Liver (tissue), 8 donors: ENCODE measurements at regions not wholly inside any gene's neighbourhood (a gene's known extent, or its start where the extent isn't known, plus 50 kb on each side); places are given as distances from the start of the nearest gene placed in this dataset.

Experiments used
- DNase-seq: peaks from one replicate; pipeline ENCODE4 v3.0.0-alpha.2; 2017; ENCODE audit warnings: low spot score
- H3K27ac ChIP-seq, 2 donors: one replicate each; pipeline ENCODE4 v1.7.0; 2013; ENCODE audit warnings: inconsistent platforms in 2 of 2, low read length in 2 of 2, control low read depth in 1 of 2, low read depth in 1 of 2, mild to moderate bottlenecking in 1 of 2
- H3K27me3 ChIP-seq, 4 donors: one replicate each; pipeline versions ENCODE4 v1.6.1 to v1.7.0; 2013; ENCODE audit warnings: low read length in 3 of 4, inconsistent platforms in 1 of 4, mild to moderate bottlenecking in 1 of 4, moderate library complexity in 1 of 4; ENCODE audit not compliant: control insufficient read depth in 4 of 4, insufficient read depth in 4 of 4
- H3K36me3 ChIP-seq, 4 donors: one replicate each; pipeline versions ENCODE4 v1.6.1 to v1.7.0; 2013; ENCODE audit warnings: low read length in 3 of 4, mild to moderate bottlenecking in 3 of 4, low read depth in 1 of 4, moderate library complexity in 1 of 4; ENCODE audit not compliant: control insufficient read depth in 4 of 4, insufficient read depth in 3 of 4
- H3K4me1 ChIP-seq, 4 donors: one replicate each; pipeline versions ENCODE4 v1.6.1 to v1.7.0; 2013; ENCODE audit warnings: low read length in 3 of 4, mild to moderate bottlenecking in 3 of 4, moderate library complexity in 1 of 4; ENCODE audit not compliant: control insufficient read depth in 4 of 4, insufficient read depth in 4 of 4
- H3K4me3 ChIP-seq, 3 donors: one replicate each; pipeline versions ENCODE4 v1.6.1 to v1.7.0; 2013; ENCODE audit warnings: low read length in 3 of 3, control low read depth in 1 of 3, low read depth in 1 of 3, mild to moderate bottlenecking in 1 of 3
- H3K9ac ChIP-seq, 2 donors: one replicate each; pipeline ENCODE4 v1.7.0; 2013; ENCODE audit warnings: low read length in 2 of 2, mild to moderate bottlenecking in 2 of 2, moderate library complexity in 2 of 2, control low read depth in 1 of 2, low read depth in 1 of 2
- H3K9me3 ChIP-seq, 4 donors: one replicate each; pipeline versions ENCODE4 v1.6.1 to v1.7.0; 2013; ENCODE audit warnings: low read length in 3 of 4; ENCODE audit not compliant: control insufficient read depth in 4 of 4
- EGR1 ChIP-seq, 2 donors: IDR thresholded peaks; 2 replicates each; pipeline ENCODE4 v1.6.1; 2016 to 2018; ENCODE audit warnings: antibody characterized with exemption in 2 of 2, low read depth in 2 of 2
- FOXA1 ChIP-seq: IDR thresholded peaks from 2 replicates; pipeline ENCODE4 v1.6.1; 2016; ENCODE audit warnings: antibody characterized with exemption
- FOXA2 ChIP-seq: IDR thresholded peaks from 2 replicates; pipeline ENCODE4 v1.6.1; 2016; ENCODE audit warnings: antibody characterized with exemption
- GABPA ChIP-seq, 2 donors: IDR thresholded peaks in 1 of 2; conservative IDR thresholded peaks in 1 of 2; 2 replicates each; pipeline ENCODE4 v1.6.1; 2016; ENCODE audit warnings: antibody characterized with exemption in 2 of 2, mild to moderate bottlenecking in 1 of 2, moderate library complexity in 1 of 2
- HNF4A ChIP-seq, 2 donors: conservative IDR thresholded peaks; 2 replicates each; pipeline ENCODE4 v1.6.1; 2016; ENCODE audit warnings: antibody characterized with exemption in 2 of 2, mild to moderate bottlenecking in 2 of 2
- HNF4G ChIP-seq: IDR thresholded peaks from 2 replicates; pipeline ENCODE4 v1.6.1; 2016; ENCODE audit warnings: antibody characterized with exemption
- JUND ChIP-seq, 2 donors: IDR thresholded peaks; 2 replicates each; pipeline ENCODE4 v1.6.1; 2016; ENCODE audit warnings: antibody characterized with exemption in 2 of 2
- NR2F2 ChIP-seq: IDR thresholded peaks from 2 replicates; pipeline ENCODE4 v1.6.1; 2016; ENCODE audit warnings: antibody characterized with exemption
- RAD21 ChIP-seq, 2 donors: IDR thresholded peaks; 2 replicates each; pipeline ENCODE4 v1.6.1; 2016; ENCODE audit warnings: antibody characterized with exemption in 2 of 2, mild to moderate bottlenecking in 2 of 2
- RXRA ChIP-seq, 2 donors: IDR thresholded peaks; 2 replicates each; pipeline ENCODE4 v1.6.1; 2017 to 2018; ENCODE audit warnings: antibody characterized with exemption in 2 of 2, mild to moderate bottlenecking in 1 of 2
- SP1 ChIP-seq: IDR thresholded peaks from 2 replicates; pipeline ENCODE4 v1.6.1; 2018; ENCODE audit warnings: antibody characterized with exemption, mild to moderate bottlenecking
- TAF1 ChIP-seq: conservative IDR thresholded peaks from 2 replicates; pipeline ENCODE4 v1.6.1; 2016; ENCODE audit warnings: antibody characterized with exemption, mild to moderate bottlenecking
- YY1 ChIP-seq: IDR thresholded peaks from 2 replicates; pipeline ENCODE4 v1.6.1; 2016; ENCODE audit warnings: antibody characterized with exemption, mild to moderate bottlenecking
- WGBS: extraction: QIAGEN DNeasy Blood & Tissue Kit; methylation state at CpG from one replicate; pipeline ENCODE4 v1.1.7; 2013; 5-methylcytosine and 5-hydroxymethylcytosine counted together
- TF ChIP-seq, protein P1 (sequence below): fragments of 150-350 bp; IDR thresholded peaks from 2 replicates; pipeline ENCODE4 v1.5.1; 2017; ENCODE audit warnings: improper control_type of control experiment, low read depth, low read length; ENCODE audit not compliant: missing input control
- TF ChIP-seq, protein P2 (sequence below): IDR thresholded peaks from 2 replicates; pipeline ENCODE4 v1.6.1; 2016; ENCODE audit warnings: antibody characterized with exemption
- TF ChIP-seq, protein P3 (sequence below): IDR thresholded peaks from 2 replicates; pipeline ENCODE4 v1.6.1; 2016; ENCODE audit warnings: antibody characterized with exemption
- TF ChIP-seq, protein P4 (sequence below): IDR thresholded peaks from 2 replicates; pipeline ENCODE4 v1.6.1; 2016; ENCODE audit warnings: antibody characterized with exemption, mild to moderate bottlenecking
- TF ChIP-seq, protein P5 (sequence below): IDR thresholded peaks from 2 replicates; pipeline ENCODE4 v1.6.1; 2016; ENCODE audit warnings: antibody characterized with exemption
- donor health status: healthy.
- donor health status: healthy.
- donor health status: healthy.
- donor health status: healthy.
- donor health status: healthy.

GRCh38 chr4:20570981-20571715, 129.1 kb upstream of the PACRGL start (continued):
- TF ChIP-seq, protein P1, sequence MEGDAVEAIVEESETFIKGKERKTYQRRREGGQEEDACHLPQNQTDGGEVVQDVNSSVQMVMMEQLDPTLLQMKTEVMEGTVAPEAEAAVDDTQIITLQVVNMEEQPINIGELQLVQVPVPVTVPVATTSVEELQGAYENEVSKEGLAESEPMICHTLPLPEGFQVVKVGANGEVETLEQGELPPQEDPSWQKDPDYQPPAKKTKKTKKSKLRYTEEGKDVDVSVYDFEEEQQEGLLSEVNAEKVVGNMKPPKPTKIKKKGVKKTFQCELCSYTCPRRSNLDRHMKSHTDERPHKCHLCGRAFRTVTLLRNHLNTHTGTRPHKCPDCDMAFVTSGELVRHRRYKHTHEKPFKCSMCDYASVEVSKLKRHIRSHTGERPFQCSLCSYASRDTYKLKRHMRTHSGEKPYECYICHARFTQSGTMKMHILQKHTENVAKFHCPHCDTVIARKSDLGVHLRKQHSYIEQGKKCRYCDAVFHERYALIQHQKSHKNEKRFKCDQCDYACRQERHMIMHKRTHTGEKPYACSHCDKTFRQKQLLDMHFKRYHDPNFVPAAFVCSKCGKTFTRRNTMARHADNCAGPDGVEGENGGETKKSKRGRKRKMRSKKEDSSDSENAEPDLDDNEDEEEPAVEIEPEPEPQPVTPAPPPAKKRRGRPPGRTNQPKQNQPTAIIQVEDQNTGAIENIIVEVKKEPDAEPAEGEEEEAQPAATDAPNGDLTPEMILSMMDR = no peak
- TF ChIP-seq YY1 (no peak), EGR1 (IDR thresholded peaks at IDR 0.05; ENCODE audit: low read depth in 2 of 2) (no peak), JUND (IDR thresholded peaks at IDR 0.05) (no peak), GABPA (IDR thresholded peaks at IDR 0.05 in 1 of 2, conservative IDR thresholded peaks at IDR 0.05 in 1 of 2) (no peak), RAD21 (IDR thresholded peaks at IDR 0.05) (no peak), HNF4G (no peak), FOXA1 (no peak), FOXA2 (no peak), TAF1 (no peak)
- TF ChIP-seq, protein P2, sequence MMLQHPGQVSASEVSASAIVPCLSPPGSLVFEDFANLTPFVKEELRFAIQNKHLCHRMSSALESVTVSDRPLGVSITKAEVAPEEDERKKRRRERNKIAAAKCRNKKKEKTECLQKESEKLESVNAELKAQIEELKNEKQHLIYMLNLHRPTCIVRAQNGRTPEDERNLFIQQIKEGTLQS = no peak
- TF ChIP-seq, protein P3, sequence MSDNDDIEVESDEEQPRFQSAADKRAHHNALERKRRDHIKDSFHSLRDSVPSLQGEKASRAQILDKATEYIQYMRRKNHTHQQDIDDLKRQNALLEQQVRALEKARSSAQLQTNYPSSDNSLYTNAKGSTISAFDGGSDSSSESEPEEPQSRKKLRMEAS = no peak

- H3K27ac ChIP-seq = no peak overlapping the region
- TF ChIP-seq, protein P1 = no peak
- no peak for TF ChIP-seq JUND (IDR thresholded peaks at IDR 0.05)
- TF ChIP-seq YY1 = no peak
- TF ChIP-seq NR2F2 = no peak
- TF ChIP-seq FOXA2 = no peak
- TF ChIP-seq GABPA (IDR thresholded peaks at IDR 0.05 in 1 of 2, conservative IDR thresholded peaks at IDR 0.05 in 1 of 2) = no peak
- no peak for TF ChIP-seq EGR1 (IDR thresholded peaks at IDR 0.05; ENCODE audit: low read depth in 2 of 2)
- no peak for TF ChIP-seq HNF4A (conservative IDR thresholded peaks at IDR 0.05)
- TF ChIP-seq FOXA1 = no peak
- TF ChIP-seq, protein P4, sequence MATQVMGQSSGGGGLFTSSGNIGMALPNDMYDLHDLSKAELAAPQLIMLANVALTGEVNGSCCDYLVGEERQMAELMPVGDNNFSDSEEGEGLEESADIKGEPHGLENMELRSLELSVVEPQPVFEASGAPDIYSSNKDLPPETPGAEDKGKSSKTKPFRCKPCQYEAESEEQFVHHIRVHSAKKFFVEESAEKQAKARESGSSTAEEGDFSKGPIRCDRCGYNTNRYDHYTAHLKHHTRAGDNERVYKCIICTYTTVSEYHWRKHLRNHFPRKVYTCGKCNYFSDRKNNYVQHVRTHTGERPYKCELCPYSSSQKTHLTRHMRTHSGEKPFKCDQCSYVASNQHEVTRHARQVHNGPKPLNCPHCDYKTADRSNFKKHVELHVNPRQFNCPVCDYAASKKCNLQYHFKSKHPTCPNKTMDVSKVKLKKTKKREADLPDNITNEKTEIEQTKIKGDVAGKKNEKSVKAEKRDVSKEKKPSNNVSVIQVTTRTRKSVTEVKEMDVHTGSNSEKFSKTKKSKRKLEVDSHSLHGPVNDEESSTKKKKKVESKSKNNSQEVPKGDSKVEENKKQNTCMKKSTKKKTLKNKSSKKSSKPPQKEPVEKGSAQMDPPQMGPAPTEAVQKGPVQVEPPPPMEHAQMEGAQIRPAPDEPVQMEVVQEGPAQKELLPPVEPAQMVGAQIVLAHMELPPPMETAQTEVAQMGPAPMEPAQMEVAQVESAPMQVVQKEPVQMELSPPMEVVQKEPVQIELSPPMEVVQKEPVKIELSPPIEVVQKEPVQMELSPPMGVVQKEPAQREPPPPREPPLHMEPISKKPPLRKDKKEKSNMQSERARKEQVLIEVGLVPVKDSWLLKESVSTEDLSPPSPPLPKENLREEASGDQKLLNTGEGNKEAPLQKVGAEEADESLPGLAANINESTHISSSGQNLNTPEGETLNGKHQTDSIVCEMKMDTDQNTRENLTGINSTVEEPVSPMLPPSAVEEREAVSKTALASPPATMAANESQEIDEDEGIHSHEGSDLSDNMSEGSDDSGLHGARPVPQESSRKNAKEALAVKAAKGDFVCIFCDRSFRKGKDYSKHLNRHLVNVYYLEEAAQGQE = no peak
- no peak for TF ChIP-seq RXRA (IDR thresholded peaks at IDR 0.05)
- TF ChIP-seq, protein P5, sequence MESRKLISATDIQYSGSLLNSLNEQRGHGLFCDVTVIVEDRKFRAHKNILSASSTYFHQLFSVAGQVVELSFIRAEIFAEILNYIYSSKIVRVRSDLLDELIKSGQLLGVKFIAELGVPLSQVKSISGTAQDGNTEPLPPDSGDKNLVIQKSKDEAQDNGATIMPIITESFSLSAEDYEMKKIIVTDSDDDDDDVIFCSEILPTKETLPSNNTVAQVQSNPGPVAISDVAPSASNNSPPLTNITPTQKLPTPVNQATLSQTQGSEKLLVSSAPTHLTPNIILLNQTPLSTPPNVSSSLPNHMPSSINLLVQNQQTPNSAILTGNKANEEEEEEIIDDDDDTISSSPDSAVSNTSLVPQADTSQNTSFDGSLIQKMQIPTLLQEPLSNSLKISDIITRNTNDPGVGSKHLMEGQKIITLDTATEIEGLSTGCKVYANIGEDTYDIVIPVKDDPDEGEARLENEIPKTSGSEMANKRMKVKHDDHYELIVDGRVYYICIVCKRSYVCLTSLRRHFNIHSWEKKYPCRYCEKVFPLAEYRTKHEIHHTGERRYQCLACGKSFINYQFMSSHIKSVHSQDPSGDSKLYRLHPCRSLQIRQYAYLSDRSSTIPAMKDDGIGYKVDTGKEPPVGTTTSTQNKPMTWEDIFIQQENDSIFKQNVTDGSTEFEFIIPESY = no peak
- TF ChIP-seq, protein P3 = no peak
- no peak for TF ChIP-seq RAD21 (IDR thresholded peaks at IDR 0.05)
- TF ChIP-seq TAF1 = no peak
- TF ChIP-seq HNF4G = no peak
- no peak for TF ChIP-seq SP1
- TF ChIP-seq, protein P2 = no peak
- no peaks in the 10 kb centered on the region for H3K36me3 ChIP-seq
- no peak for DNase-seq
- no peak overlapping the region for H3K4me3 ChIP-seq
- WGBS = 90% methylated on average over 8 of the region's 8 CpGs
- no peaks in the 10 kb centered on the region for H3K9me3 ChIP-seq
- H3K4me1 ChIP-seq = no peaks in the 10 kb centered on the region
- no peak overlapping the region for H3K9ac ChIP-seq
- H3K27me3 ChIP-seq = no peaks in the 10 kb centered on the region
Measured at GRCh38 chr4:20572976-20573375, 127.3 kb upstream of the PACRGL start.
